GM12864 (cell line): ENCODE measurements at regions not wholly inside any gene's neighbourhood (a gene's known extent, or its start where the extent isn't known, plus 50 kb on each side); places are given as distances from the start of the nearest gene placed in this dataset.

Experiments
- DNase-seq: peaks from one replicate; pipeline ENCODE4 v3.0.0-alpha.2; 2011; ENCODE audit warnings: low read depth
- H3K4me3 ChIP-seq: 2 replicates; pipeline ENCODE4 v1.5.1; 2011; ENCODE audit warnings: mild to moderate bottlenecking, low read depth, low read length, control low read depth
- TF ChIP-seq, protein P1 (sequence below): IDR thresholded peaks from 2 replicates; pipeline ENCODE4 v1.5.1; 2011; ENCODE audit warnings: low read depth, mild to moderate bottlenecking, moderate library complexity, low read length, control low read depth, inconsistent platforms; ENCODE audit errors: missing control alignments

- no peak for DNase-seq
- H3K4me3 ChIP-seq, result no peak overlapping the region
- TF ChIP-seq, protein P1, sequence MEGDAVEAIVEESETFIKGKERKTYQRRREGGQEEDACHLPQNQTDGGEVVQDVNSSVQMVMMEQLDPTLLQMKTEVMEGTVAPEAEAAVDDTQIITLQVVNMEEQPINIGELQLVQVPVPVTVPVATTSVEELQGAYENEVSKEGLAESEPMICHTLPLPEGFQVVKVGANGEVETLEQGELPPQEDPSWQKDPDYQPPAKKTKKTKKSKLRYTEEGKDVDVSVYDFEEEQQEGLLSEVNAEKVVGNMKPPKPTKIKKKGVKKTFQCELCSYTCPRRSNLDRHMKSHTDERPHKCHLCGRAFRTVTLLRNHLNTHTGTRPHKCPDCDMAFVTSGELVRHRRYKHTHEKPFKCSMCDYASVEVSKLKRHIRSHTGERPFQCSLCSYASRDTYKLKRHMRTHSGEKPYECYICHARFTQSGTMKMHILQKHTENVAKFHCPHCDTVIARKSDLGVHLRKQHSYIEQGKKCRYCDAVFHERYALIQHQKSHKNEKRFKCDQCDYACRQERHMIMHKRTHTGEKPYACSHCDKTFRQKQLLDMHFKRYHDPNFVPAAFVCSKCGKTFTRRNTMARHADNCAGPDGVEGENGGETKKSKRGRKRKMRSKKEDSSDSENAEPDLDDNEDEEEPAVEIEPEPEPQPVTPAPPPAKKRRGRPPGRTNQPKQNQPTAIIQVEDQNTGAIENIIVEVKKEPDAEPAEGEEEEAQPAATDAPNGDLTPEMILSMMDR, result no peak
These were observed 100.3 kb upstream of the TPRG1 start for GRCh38 chr3:189071446-189071845.

GRCh38 chr3:189076449-189076848 is 95.3 kb upstream of the TPRG1 start:
- TF ChIP-seq, protein P1, result no peak

GRCh38 chr3:189080745-189081144 is 91.0 kb upstream of the TPRG1 start:
- TF ChIP-seq, protein P1, result no peak
- no peak for DNase-seq

More at GRCh38 chr3:189076449-189076848, 95.3 kb upstream of the TPRG1 start:
- H3K4me3 ChIP-seq, result no peak overlapping the region
- DNase-seq, result no peak

DNA sequence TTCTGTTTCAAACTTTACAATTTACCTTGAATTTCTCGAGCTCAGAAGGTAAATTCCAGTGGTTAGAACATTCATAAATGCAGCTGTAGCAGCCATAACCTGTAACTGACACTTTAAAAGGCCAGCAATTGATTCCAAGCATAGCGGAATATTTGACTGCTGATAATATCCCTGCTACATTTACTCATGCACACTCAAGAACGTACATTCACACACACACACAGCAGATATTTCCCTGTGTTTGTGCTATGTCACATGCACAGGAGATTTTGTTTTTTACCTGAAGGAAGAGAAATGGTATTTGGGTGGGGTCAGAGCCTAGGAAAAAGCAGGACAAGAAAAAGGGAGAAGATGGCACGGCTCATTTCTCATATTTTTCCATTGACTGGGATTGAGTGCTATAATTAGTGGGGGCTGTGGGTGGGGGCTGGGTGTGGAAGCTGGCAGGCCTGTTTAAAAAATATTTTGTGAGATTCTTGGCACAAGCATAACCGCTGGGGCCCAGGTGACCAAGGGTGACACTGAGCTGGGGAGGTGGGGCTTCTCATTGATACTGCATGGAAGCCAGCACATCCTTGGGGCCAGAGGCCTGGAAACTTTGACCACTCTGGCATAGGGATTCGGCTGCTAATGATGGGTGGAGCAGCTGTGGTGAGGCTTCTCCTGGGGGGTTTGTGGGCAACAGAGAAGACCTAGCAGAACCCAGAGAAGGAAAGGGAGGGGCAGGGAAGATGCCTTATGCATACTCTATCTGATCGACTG is 88.9 kb upstream of the TPRG1 start:
- TF ChIP-seq, protein P1, result no peak
- no peak overlapping the region for H3K4me3 ChIP-seq
- DNase-seq, result no peak

More at GRCh38 chr3:189080745-189081144, 91.0 kb upstream of the TPRG1 start:
- H3K4me3 ChIP-seq, result no peak overlapping the region

DNA sequence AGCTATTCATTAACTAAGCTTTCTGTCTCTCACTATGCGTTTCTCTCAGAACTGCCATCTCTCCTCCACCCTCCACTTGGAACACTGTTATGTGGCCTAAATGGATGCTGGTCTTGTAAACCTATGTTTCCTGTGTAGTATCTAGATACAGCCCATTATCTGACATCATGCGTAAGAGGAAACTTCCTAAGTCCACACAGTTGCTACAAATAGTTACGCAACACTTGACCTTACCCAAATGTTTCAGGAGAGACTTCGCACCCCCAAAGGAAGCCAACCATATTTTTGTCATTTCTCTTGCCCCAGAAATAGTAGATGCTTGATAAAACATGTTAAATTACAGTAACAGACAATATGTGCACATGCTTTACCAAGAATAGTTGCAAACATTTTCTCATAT is 87.2 kb upstream of the TPRG1 start:
- no peak for DNase-seq
- no peak overlapping the region for H3K4me3 ChIP-seq
- TF ChIP-seq, protein P1, result no peak

DNA sequence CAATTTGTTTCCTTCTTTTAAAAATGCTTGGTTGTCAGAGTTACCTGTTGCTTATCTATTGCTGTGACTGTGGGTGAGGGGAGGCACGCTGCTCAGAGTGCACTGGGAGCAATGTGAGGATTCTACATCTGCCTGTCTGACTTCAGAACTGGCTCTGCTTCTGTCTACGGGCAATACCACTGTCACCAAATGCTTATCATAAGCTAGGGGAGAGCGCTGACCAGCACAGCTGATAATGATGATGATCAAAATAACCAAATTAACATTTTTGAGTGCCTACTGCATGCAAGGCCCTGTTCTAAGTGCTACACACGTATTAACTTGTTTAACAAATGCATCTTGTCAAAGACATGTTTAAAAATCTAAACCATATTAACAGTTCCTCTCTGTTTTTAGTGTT is 79.2 kb upstream of the TPRG1 start:
- DNase-seq, result no peak
- TF ChIP-seq, protein P1, result no peak
- no peak overlapping the region for H3K4me3 ChIP-seq

GRCh38 chr3:189094539-189094938 is 77.2 kb upstream of the TPRG1 start:
- TF ChIP-seq, protein P1, result no peak
- DNase-seq, result no peak
- H3K4me3 ChIP-seq, result no peak overlapping the region
